ENCODE measurements at regions not wholly inside any gene's neighbourhood (a gene's known extent, or its start where the extent isn't known, plus 50 kb on each side); places are given as distances from the start of the nearest gene placed in this dataset.

DNA sequence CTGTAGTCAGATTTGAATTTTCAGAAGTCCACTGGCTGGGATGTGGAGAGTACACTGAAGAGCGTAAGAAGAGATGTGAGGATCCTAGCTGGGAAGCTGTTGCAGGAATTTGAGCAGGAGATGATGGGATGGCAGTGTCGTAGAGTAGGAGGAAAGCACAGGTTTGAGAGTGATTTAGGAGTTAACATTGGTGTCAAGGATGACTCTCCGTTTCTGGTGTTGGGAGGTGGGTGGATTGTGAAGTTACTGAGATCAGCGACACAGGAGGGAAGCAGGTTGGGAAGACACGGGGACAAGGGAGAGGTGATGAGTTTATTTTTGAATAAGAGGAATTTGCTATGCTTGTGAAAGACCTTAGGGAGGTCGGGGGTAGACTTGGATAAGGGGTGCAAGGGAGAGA lies 434.2 kb upstream of the TPM1 start:
- no peak for DNase-seq (ENCODE audit: low read depth)

- no peak for DNase-seq (ENCODE audit: low read depth)
Observed at GRCh38 chr15:62610265-62610869, 432.2 kb upstream of the TPM1 start.

GRCh38 chr15:62611002-62611401 lies 431.5 kb upstream of the TPM1 start:
- DNase-seq (ENCODE audit: low read depth), result no peak

GRCh38 chr15:62612183-62612733 lies 430.3 kb upstream of the TPM1 start:
- no peak for DNase-seq (ENCODE audit: low read depth)

DNA sequence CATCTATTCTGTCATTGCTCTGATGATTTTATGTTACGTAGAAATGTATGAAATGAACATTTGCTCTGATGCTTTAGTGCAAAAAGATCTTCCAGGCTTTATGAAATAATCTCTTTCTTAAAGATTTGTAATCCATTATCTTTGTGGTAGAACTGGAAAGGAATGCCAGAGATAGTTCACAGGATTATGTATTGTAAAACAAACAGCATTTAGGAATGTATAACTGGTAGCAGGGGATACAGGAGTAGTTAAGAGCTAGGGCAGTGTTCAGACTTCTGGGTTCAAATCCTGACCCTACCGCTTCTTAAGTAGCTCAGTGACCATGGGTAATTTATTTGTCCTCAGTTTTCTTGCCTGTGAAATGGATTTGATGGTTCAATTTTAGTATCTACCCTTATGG lies 429.8 kb upstream of the TPM1 start:
- no peak for DNase-seq (ENCODE audit: low read depth)

GRCh38 chr15:62616746-62617145 lies 425.8 kb upstream of the TPM1 start:
- no peak for DNase-seq (ENCODE audit: low read depth)

GRCh38 chr15:62617741-62618140 lies 424.8 kb upstream of the TPM1 start:
- DNase-seq (ENCODE audit: low read depth), result no peak

- DNase-seq (ENCODE audit: low read depth), result peak; percentile 71
Observed at GRCh38 chr15:62618432-62618831, 424.1 kb upstream of the TPM1 start.

DNA sequence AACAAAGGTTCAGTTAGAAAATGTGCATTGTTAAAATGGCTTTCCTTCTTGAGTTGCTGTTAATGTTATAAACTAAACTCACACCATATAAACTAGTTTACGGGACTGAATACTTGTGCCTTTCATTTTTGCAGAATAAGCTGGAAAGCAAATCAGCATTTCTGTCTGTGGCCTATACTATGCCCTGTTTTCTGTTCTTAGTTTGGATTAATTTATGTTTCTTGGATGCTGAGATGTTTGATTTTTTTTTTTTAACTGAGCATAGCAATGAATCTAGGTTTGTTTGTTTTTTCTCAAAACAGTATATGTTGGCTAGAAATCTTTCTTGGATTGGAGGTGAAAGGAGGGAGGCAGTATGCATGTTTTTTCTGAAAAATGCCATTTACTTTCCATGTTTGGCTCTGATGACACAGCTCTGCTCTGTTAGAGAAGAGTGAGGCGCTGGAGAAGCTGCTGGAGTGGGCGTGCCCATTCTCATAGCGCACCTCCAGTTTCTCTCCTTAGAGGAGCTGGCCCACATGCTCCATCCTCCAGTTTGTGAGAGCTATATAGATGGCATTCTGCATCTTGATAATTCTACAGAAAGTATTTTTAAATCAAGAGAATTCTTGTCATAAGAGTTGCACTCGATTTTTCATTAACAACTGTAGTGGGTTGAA lies 423.6 kb upstream of the TPM1 start:
- no peak for DNase-seq (ENCODE audit: low read depth)

- no peak for DNase-seq (ENCODE audit: low read depth)
Observed at GRCh38 chr15:62619526-62619925, 423.0 kb upstream of the TPM1 start.

GRCh38 chr15:62622775-62623174 lies 419.8 kb upstream of the TPM1 start:
- DNase-seq (ENCODE audit: low read depth), result no peak

- DNase-seq (ENCODE audit: low read depth), result peak; percentile 63
Observed at GRCh38 chr15:62624547-62625378, 417.8 kb upstream of the TPM1 start.

DNA sequence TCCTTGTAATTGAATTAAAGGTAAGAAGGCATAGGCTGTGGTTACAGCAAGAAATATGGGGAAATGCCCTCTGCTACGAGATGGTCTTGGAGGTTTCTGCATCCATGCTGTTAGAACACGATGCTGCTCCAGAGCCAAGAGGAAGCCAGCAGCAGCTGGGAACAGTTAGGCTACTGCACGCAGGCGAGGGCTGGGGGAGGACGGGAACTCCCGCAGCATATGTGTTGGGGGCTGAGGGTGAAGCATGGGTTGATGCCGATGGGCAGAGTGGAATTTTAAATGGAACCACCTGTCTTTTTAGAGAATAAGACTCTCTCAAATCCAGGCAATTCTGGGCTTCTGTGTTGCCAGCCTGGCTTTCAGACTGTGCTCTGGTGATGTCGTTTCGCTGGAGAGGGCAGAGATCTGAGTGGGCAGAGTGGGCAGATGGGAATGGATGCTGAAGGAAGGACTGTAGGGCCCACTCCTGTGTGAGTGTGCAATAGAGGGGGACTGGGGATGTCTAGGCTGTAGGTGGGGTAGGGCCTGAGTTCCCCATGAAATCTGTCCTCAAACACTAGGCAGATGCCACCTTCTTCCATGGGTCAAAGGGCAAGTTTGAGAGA lies 417.0 kb upstream of the TPM1 start:
- no peak for DNase-seq (ENCODE audit: low read depth)

DNA sequence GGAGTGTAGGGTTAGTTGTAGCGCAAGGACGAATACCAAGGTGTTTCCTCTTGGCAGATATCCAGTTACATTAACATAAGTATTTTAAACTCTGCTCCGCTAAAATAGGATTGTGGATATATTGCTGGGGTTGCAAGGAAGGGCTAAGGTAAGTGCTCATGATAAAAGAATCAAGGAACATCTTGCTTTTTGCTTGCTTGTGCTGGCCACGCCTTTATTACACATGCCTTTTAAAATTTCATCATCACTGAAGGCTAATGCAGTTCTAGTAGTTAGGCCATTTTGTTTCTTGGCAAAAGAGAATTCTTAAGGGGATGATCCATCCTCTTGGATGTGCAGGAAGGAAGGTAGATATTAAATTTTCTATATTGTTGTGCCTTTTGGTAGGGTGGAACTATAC lies 415.6 kb upstream of the TPM1 start:
- no peak for DNase-seq (ENCODE audit: low read depth)

GRCh38 chr15:62631076-62631724 lies 411.3 kb upstream of the TPM1 start:
- no peak for DNase-seq (ENCODE audit: low read depth)

DNA sequence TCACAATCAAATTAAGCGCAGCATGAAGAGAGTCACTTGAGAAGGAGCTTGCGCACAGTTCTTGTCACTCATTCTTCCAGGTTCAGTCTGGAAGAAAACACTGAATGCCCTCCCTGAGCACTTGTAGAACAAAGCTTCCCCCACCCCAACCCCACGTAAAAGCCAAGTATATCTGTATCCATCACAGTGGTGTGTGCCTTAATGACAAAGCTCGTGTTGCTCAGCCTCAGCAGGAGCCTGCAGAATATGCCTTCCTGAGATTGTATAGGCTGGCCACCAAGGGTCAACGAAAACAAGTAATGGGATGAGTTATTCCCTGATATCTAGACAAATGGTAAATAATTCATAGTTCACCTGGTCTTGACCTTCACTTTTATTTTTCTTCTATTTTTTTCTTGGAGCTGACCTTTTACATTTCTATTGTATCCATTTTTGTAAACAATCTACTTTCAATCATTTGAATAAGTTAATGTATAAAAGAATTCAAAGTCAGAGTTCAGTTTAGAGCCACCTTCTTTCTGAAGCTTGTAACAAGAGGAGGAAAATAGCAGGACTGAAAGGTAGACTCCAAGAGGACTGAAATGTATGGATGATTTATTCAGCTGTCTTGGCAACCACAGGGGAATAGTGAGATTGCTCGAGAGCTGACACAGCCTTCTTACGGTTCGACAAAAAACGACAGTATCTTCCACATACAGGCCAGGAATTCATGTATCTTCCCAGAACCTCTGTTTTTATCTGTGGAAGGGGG lies 405.5 kb upstream of the TPM1 start:
- DNase-seq (ENCODE audit: low read depth), result no peak

- no peak for DNase-seq (ENCODE audit: low read depth)
Observed at GRCh38 chr15:62637574-62637897, 405.0 kb upstream of the TPM1 start.

DNA sequence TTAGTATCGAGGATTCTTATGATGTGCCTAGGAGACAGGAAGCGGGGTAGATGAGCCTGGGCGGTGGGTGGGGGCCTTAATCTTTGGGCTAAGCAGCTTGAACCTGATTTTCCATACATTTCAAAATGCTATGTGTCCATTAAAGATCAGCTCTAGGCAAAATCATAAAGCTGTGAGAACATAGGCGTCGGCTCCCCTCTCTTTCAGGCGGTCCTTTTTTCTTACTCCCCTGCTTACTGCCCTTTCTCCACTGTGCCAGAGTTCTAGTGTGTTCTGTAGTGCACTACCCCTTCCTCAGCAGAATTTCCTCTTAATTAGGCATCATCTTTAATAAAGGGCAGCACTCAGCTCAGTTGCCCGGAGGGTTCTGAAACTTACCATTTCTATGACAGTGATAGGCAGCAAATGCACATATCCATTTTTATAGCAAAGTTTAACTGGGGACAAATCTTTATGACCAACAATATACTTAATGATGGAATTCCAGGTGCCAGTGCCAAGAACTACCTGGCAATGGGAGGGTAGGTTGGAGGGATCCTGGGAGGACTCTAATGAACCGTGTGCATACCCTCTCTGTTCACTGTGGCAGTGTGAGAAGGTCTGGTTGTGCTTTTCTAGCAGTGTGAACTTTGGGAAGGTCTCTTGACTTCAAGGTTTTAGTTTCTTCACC lies 404.5 kb upstream of the TPM1 start:
- DNase-seq (ENCODE audit: low read depth), result no peak

DNA sequence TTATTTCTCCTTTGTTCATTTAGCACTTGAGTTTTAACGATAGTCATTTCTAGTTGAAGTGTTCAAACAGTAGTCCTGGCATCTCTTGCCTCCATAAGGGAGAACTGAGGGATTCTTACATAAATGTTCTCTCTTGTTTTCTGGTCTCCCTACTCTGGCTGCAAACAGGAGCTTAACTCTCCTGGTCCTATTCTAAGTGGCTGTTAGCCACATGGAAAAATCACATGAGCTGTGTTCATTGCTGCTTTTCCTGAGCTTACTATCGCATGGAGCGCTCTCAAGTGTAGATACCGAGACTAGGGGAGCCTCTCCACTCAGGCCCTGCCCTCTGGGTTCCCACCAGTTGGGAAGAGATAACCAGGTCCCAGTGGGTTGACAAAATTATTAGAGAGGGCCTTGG lies 403.1 kb upstream of the TPM1 start:
- no peak for DNase-seq (ENCODE audit: low read depth)

GRCh38 chr15:62639906-62640605 lies 402.5 kb upstream of the TPM1 start:
- DNase-seq (ENCODE audit: low read depth), result no peak
